ENCODE measurements at regions not wholly inside any gene's neighbourhood (a gene's known extent, or its start where the extent isn't known, plus 50 kb on each side); places are given as distances from the start of the nearest gene placed in this dataset.

- no peak for TF ChIP-seq CTCF (conservative IDR thresholded peaks at IDR 0.05 in 1 of 2, IDR thresholded peaks at IDR 0.05 in 1 of 2; ENCODE audit: extremely low read depth in 1 of 2, insufficient read depth in 1 of 2, low read depth in 1 of 2, low read length in 2 of 2)
- no peak for TF ChIP-seq EZH2 (IDR thresholded peaks at IDR 0.05; ENCODE audit: borderline replicate concordance, low read length)
Measured at GRCh38 chr5:68431186-68431585, 215.6 kb downstream of the PIK3R1 start.
